Vagina (tissue), 2 donors: ENCODE measurements at regions not wholly inside any gene's neighbourhood (a gene's known extent, or its start where the extent isn't known, plus 50 kb on each side); places are given as distances from the start of the nearest gene placed in this dataset.
"Not testable (repeated sequence)": the region's sequence is repeated elsewhere in the genome, so short reads cannot be mapped to it uniquely, and the experiment has no call there.

Experiments used
- DNase-seq, 2 donors: peaks; one replicate each; pipeline ENCODE4 v3.0.0-alpha.2; 2017; ENCODE audit errors: extremely low spot score in 2 of 2
- H3K27ac ChIP-seq: fragments of 200-600 bp; sonication (generic); one replicate; pipeline ENCODE4 v1.5.1; 2019
- H3K27me3 ChIP-seq: fragments of 200-600 bp; sonication (generic); one replicate; pipeline ENCODE4 v1.5.1; 2019
- H3K36me3 ChIP-seq, 2 donors: fragments of 200-600 bp; sonication (generic); one replicate each; pipeline ENCODE4 v1.5.1; 2017 to 2019
- H3K4me1 ChIP-seq: fragments of 200-600 bp; sonication (generic); one replicate; pipeline ENCODE4 v1.5.1; 2019
- H3K4me3 ChIP-seq, 2 donors: fragments of 200-600 bp; sonication (generic); 1 replicate in 1 of 2; 2 replicates in 1 of 2; pipeline ENCODE4 v1.5.1; 2016 to 2019
- H3K9me3 ChIP-seq: fragments of 200-600 bp; sonication (generic); one replicate; pipeline ENCODE4 v1.5.1; 2019
- CTCF ChIP-seq, 3 experiments: fragments of 450-650 bp in 2 of 3; fragments of 200-600 bp in 1 of 3; sonication (generic) in 1 of 3; IDR thresholded peaks; one replicate each; pipeline ENCODE4 v1.5.1; 2017 to 2019; ENCODE audit warnings: antibody characterized with exemption in 3 of 3, mild to moderate bottlenecking in 2 of 3, moderate library complexity in 2 of 3
- POLR2A ChIP-seq, 2 donors: fragments of 450-650 bp; IDR thresholded peaks; one replicate each; pipeline ENCODE4 v1.6.1; 2017; ENCODE audit warnings: antibody characterized with exemption in 2 of 2, mild to moderate bottlenecking in 2 of 2, moderate library complexity in 2 of 2
- POLR2AphosphoS5 ChIP-seq, 2 donors: sonication (generic); formaldehyde crosslinking; IDR thresholded peaks; one replicate each; pipeline ENCODE4 v1.9.0; 2017; ENCODE audit warnings: antibody characterized with exemption in 2 of 2, mild to moderate bottlenecking in 2 of 2, low read depth in 1 of 2; ENCODE audit not compliant: insufficient read depth in 1 of 2
- intact Hi-C: fragments of 100-400 bp; cut with DNase I; formaldehyde crosslinking; loops from one replicate; pipeline ENCODE4 v1.15.1; 2023

- no peak for DNase-seq
- Histone ChIP-seq H3K27me3 (no peaks in the 10 kb centered on the region), H3K27ac (no peak overlapping the region), H3K36me3 (no peaks in the 10 kb centered on the region), H3K4me1 (no peaks in the 10 kb centered on the region), H3K4me3 (no peak overlapping the region), H3K9me3 (no peaks in the 10 kb centered on the region)
- no peak for TF ChIP-seq POLR2AphosphoS5 (IDR thresholded peaks at IDR 0.05; ENCODE audit: insufficient read depth in 1 of 2, low read depth in 1 of 2)
- no peak for TF ChIP-seq CTCF (IDR thresholded peaks at IDR 0.05)
- no peak for TF ChIP-seq POLR2A (IDR thresholded peaks at IDR 0.05)
- intact Hi-C loops, result no loop called here
These were observed 702.2 kb upstream of the ADGRL4 start for GRCh38 chr1:79708646-79709265.

- no peaks in the 10 kb centered on the region for H3K36me3 ChIP-seq
These were observed 698.7 kb upstream of the ADGRL4 start for GRCh38 chr1:79705218-79705617.

GRCh38 chr1:79704067-79704466 is 697.5 kb upstream of the ADGRL4 start:
- TF ChIP-seq POLR2AphosphoS5 (IDR thresholded peaks at IDR 0.05; ENCODE audit: insufficient read depth in 1 of 2, low read depth in 1 of 2) (no peak), CTCF (IDR thresholded peaks at IDR 0.05) (no peak), POLR2A (IDR thresholded peaks at IDR 0.05) (no peak)
- Histone ChIP-seq H3K4me1 (no peaks in the 10 kb centered on the region), H3K27ac (no peak overlapping the region), H3K27me3 (no peaks in the 10 kb centered on the region), H3K9me3 (no peaks in the 10 kb centered on the region), H3K36me3 (no peaks in the 10 kb centered on the region), H3K4me3 (no peak overlapping the region)
- intact Hi-C loops, result no loop called here
- DNase-seq, result no peak

More at GRCh38 chr1:79705218-79705617, 698.7 kb upstream of the ADGRL4 start:
- H3K9me3 ChIP-seq, result no peaks in the 10 kb centered on the region
- no peak overlapping the region for H3K4me3 ChIP-seq
- no peaks in the 10 kb centered on the region for H3K27me3 ChIP-seq
- no peak overlapping the region for H3K27ac ChIP-seq
- intact Hi-C loops, result no loop called here
- TF ChIP-seq POLR2A (IDR thresholded peaks at IDR 0.05) (no peak), CTCF (IDR thresholded peaks at IDR 0.05) (no peak), POLR2AphosphoS5 (IDR thresholded peaks at IDR 0.05; ENCODE audit: insufficient read depth in 1 of 2, low read depth in 1 of 2) (no peak)
- H3K4me1 ChIP-seq, result no peaks in the 10 kb centered on the region
- DNase-seq, result no peak

- H3K4me1 ChIP-seq, H3K36me3 ChIP-seq, H3K27me3 ChIP-seq, H3K4me3 ChIP-seq, H3K27ac ChIP-seq, DNase-seq, H3K9me3 ChIP-seq, intact Hi-C loops: not testable (repeated sequence)
These were observed 695.9 kb upstream of the ADGRL4 start for GRCh38 chr1:79702336-79702999.

- no peak for DNase-seq
- intact Hi-C loops, result no loop called here
- H3K27me3 ChIP-seq, result no peaks in the 10 kb centered on the region
These were observed 688.6 kb upstream of the ADGRL4 start for GRCh38 chr1:79695138-79695537.

More at GRCh38 chr1:79695138-79695537, 688.6 kb upstream of the ADGRL4 start:
- Histone ChIP-seq H3K4me1 (no peaks in the 10 kb centered on the region), H3K9me3 (no peaks in the 10 kb centered on the region), H3K27ac (no peak overlapping the region), H3K4me3 (no peak overlapping the region), H3K36me3 (no peaks in the 10 kb centered on the region)
- TF ChIP-seq POLR2AphosphoS5 (IDR thresholded peaks at IDR 0.05; ENCODE audit: insufficient read depth in 1 of 2, low read depth in 1 of 2) (no peak), CTCF (IDR thresholded peaks at IDR 0.05) (no peak), POLR2A (IDR thresholded peaks at IDR 0.05) (no peak)
